ENCODE measurements at regions not wholly inside any gene's neighbourhood (a gene's known extent, or its start where the extent isn't known, plus 50 kb on each side); places are given as distances from the start of the nearest gene placed in this dataset.

DNA sequence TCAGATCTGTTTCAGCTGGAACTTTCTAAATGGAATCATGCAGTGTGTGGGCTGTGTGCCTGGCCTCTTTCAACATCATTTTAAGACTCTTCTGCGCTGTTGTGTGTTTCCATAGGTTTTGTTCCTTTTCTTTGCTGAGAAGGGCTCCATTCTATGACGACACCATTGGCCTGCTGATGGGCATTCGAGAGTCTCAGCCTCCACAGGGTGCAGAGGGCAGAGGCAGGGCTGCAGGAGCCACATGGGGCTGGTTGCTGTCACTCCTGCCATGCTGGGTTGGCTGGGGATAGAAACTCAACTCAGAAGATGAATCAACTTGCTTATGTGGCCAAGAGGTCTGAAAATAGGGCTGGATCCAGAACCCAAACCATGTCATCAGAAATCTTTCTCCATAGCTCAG is 68.5 kb upstream of the SLCO4A1 start:
- TF ChIP-seq, protein P1, sequence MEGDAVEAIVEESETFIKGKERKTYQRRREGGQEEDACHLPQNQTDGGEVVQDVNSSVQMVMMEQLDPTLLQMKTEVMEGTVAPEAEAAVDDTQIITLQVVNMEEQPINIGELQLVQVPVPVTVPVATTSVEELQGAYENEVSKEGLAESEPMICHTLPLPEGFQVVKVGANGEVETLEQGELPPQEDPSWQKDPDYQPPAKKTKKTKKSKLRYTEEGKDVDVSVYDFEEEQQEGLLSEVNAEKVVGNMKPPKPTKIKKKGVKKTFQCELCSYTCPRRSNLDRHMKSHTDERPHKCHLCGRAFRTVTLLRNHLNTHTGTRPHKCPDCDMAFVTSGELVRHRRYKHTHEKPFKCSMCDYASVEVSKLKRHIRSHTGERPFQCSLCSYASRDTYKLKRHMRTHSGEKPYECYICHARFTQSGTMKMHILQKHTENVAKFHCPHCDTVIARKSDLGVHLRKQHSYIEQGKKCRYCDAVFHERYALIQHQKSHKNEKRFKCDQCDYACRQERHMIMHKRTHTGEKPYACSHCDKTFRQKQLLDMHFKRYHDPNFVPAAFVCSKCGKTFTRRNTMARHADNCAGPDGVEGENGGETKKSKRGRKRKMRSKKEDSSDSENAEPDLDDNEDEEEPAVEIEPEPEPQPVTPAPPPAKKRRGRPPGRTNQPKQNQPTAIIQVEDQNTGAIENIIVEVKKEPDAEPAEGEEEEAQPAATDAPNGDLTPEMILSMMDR (IDR thresholded peaks at IDR 0.05), result no peak
- TF ChIP-seq POLR2A (IDR thresholded peaks at IDR 0.05), result no peak
